HCT116 (cell line): ENCODE measurements at regions not wholly inside any gene's neighbourhood (a gene's known extent, or its start where the extent isn't known, plus 50 kb on each side); places are given as distances from the start of the nearest gene placed in this dataset.

Experiments used
- ATAC-seq: fragments of 200-7000 bp; cut with Tn5 transposase; 2 replicates; pipeline ENCODE4 v1.9.1; 2020; ENCODE audit warnings: mild to moderate bottlenecking, moderate library complexity
- BruUV-seq: library from RNA; stranded (reverse); fragments of 400-500 nt; replicated peaks from 2 replicates; lab custom pipeline; 2021; lab: Mats Ljungman, UMichigan
- CTCF ChIA-PET: fragments of 300-600 bp; sonication (Branson Sonifier 250); formaldehyde crosslinking; loops from one replicate; lab custom pipeline; 2021; ENCODE audit warnings: antibody characterized with exemption; lab: Charles Lee
- POLR2A ChIA-PET: fragments of 300-600, 350-600 bp; sonication (Branson Sonifier 250); formaldehyde crosslinking; loops from one replicate; lab custom pipeline; 2021; ENCODE audit warnings: antibody characterized with exemption; lab: Charles Lee
- RAD21 ChIA-PET, 2 experiments: fragments of 300-600 bp; sonication (Branson Sonifier 250); formaldehyde crosslinking; loops; one replicate each; lab custom pipeline; 2023; ENCODE audit warnings: low total read pairs in 2 of 2; ENCODE audit not compliant: uncharacterized antibody in 2 of 2, unreplicated experiment in 2 of 2, low non-redundant PET in 1 of 2; lab: Charles Lee
- DNase-seq: peaks from one replicate; pipeline ENCODE4 v3.0.0-alpha.2; 2010; ENCODE audit warnings: low read depth, low spot score
- H2AFZ ChIP-seq: fragments of 200-600 bp; shearing (Covaris generic), sonication (generic); 2 replicates; pipeline ENCODE4 v1.6.1; 2017; ENCODE audit warnings: low read depth, mixed run types, mixed read lengths, antibody characterized with exemption, low read length; ENCODE audit not compliant: poor library complexity, severe bottlenecking
- H3K27ac ChIP-seq: 2 replicates; pipeline ENCODE4 v1.5.1; 2012; ENCODE audit warnings: low read depth, low read length
- H3K27me3 ChIP-seq: fragments of 200-600 bp; sonication (generic); 2 replicates; pipeline ENCODE4 v1.6.1; 2016; ENCODE audit warnings: mixed run types, low read length, mixed read lengths; ENCODE audit not compliant: insufficient read depth
- H3K36me3 ChIP-seq, 2 experiments: fragments of 200-500 bp in 1 of 2; fragments of 200-600 bp in 1 of 2; sonication (Bioruptor generic) in 1 of 2; sonication (generic) in 1 of 2; 2 replicates each; pipeline versions ENCODE4 v1.5.1 to v1.6.1; 2014 to 2016; ENCODE audit warnings: low read length in 2 of 2, inconsistent platforms in 1 of 2, mixed read lengths in 1 of 2, mixed run types in 1 of 2; ENCODE audit not compliant: insufficient read depth in 2 of 2, control insufficient read depth in 1 of 2
- H3K4me1 ChIP-seq, 2 experiments: fragments of 200-600 bp in 1 of 2; sonication (generic) in 1 of 2; 2 replicates each; pipeline versions ENCODE4 v1.5.1 to v1.6.1; 2012 to 2017; ENCODE audit warnings: low read length in 2 of 2, inconsistent platforms in 1 of 2, mild to moderate bottlenecking in 1 of 2, mixed read lengths in 1 of 2, mixed run types in 1 of 2, moderate library complexity in 1 of 2; ENCODE audit not compliant: insufficient read depth in 2 of 2, control insufficient read depth in 1 of 2
- H3K4me2 ChIP-seq: fragments of 200-600 bp; sonication (generic); 2 replicates; pipeline ENCODE4 v1.6.1; 2017; ENCODE audit warnings: mixed run types, low read length, mixed read lengths
- H3K4me3 ChIP-seq, 2 experiments: fragments of 200-600 bp in 1 of 2; sonication (generic) in 1 of 2; replicated peaks in 1 of 2; 2 replicates each; pipeline ENCODE4 v1.5.1; 2011 to 2016; ENCODE audit warnings: low read length in 2 of 2, control low read depth in 1 of 2, low read depth in 1 of 2, mild to moderate bottlenecking in 1 of 2, mixed read lengths in 1 of 2, mixed run types in 1 of 2
- H3K79me2 ChIP-seq: fragments of 200-600 bp; sonication (generic); 2 replicates; pipeline ENCODE4 v1.6.1; 2017; ENCODE audit warnings: mild to moderate bottlenecking, mixed run types, low read length, moderate library complexity, mixed read lengths; ENCODE audit not compliant: insufficient read depth
- H3K9ac ChIP-seq: fragments of 200-600 bp; sonication (generic); 2 replicates; pipeline ENCODE4 v1.6.1; 2016; ENCODE audit warnings: low read length, mixed read lengths
- H3K9me2 ChIP-seq: fragments of 200-600 bp; sonication (generic), shearing (Covaris generic); 2 replicates; pipeline ENCODE4 v1.6.1; 2017; ENCODE audit warnings: mixed run types, mild to moderate bottlenecking, moderate library complexity; ENCODE audit not compliant: insufficient read depth
- H3K9me3 ChIP-seq, 2 experiments: fragments of 200-500 bp in 1 of 2; fragments of 200-600 bp in 1 of 2; sonication (Bioruptor generic) in 1 of 2; sonication (generic) in 1 of 2; 2 replicates each; pipeline ENCODE4 v1.6.1; 2014 to 2017; ENCODE audit warnings: low read length in 2 of 2, mixed read lengths in 2 of 2, inconsistent platforms in 1 of 2, low read depth in 1 of 2, mild to moderate bottlenecking in 1 of 2, mixed run types in 1 of 2, moderate library complexity in 1 of 2; ENCODE audit not compliant: control insufficient read depth in 1 of 2, insufficient read depth in 1 of 2
- H4K20me1 ChIP-seq: fragments of 200-600 bp; sonication (generic), shearing (Covaris generic); 2 replicates; pipeline ENCODE4 v1.6.1; 2017; ENCODE audit warnings: mixed run types, mild to moderate bottlenecking, moderate library complexity; ENCODE audit not compliant: insufficient read depth
- CBX3 ChIP-seq: IDR thresholded peaks from 2 replicates; pipeline ENCODE4 v1.6.1; 2012; ENCODE audit warnings: low read depth
- CEBPB ChIP-seq: IDR thresholded peaks from 2 replicates; pipeline ENCODE4 v1.6.1; 2012; ENCODE audit warnings: low read depth
- CTCF ChIP-seq, 3 experiments: fragments of 200-600 bp in 1 of 3; sonication (generic) in 1 of 3; IDR thresholded peaks in 2 of 3; conservative IDR thresholded peaks in 1 of 3; 2 replicates each; pipeline ENCODE4 v1.5.1; 2012 to 2017; ENCODE audit warnings: low read depth in 2 of 3, low read length in 2 of 3, antibody characterized with exemption in 1 of 3, borderline replicate concordance in 1 of 3, control low read depth in 1 of 3, mild to moderate bottlenecking in 1 of 3, mixed read lengths in 1 of 3, mixed run types in 1 of 3, moderate library complexity in 1 of 3; ENCODE audit not compliant: insufficient read depth in 1 of 3
- ELF1 ChIP-seq: IDR thresholded peaks from 2 replicates; pipeline ENCODE4 v1.6.1; 2012; ENCODE audit warnings: low read depth, borderline replicate concordance
- FOSL1 ChIP-seq: IDR thresholded peaks from 2 replicates; pipeline ENCODE4 v1.6.1; 2012; ENCODE audit warnings: low read depth
- JUND ChIP-seq: IDR thresholded peaks from 2 replicates; pipeline ENCODE4 v1.6.1; 2012
- MAX ChIP-seq: IDR thresholded peaks from 2 replicates; pipeline ENCODE4 v1.6.1; 2012
- POLR2A ChIP-seq: IDR thresholded peaks from 2 replicates; pipeline ENCODE4 v1.7.0; 2011; ENCODE audit warnings: borderline replicate concordance; ENCODE audit not compliant: insufficient read depth, insufficient read length; ENCODE audit errors: extremely low read depth
- POLR2AphosphoS5 ChIP-seq: IDR thresholded peaks from 2 replicates; pipeline ENCODE4 v1.6.1; 2011; ENCODE audit warnings: mild to moderate bottlenecking, low read depth, low read length, moderate library complexity
- SIN3A ChIP-seq: IDR thresholded peaks from 2 replicates; pipeline ENCODE4 v1.6.1; 2012; ENCODE audit warnings: low read depth
- TCF7L2 ChIP-seq: IDR thresholded peaks from 2 replicates; pipeline ENCODE4 v1.7.0; 2011; ENCODE audit warnings: borderline replicate concordance, inconsistent platforms; ENCODE audit not compliant: insufficient read depth, insufficient read length; ENCODE audit errors: extremely low read depth
- YY1 ChIP-seq: IDR thresholded peaks from 2 replicates; pipeline ENCODE4 v1.6.1; 2011; ENCODE audit warnings: low read length, low read depth, moderate library complexity, mild to moderate bottlenecking; ENCODE audit not compliant: insufficient replicate concordance; ENCODE audit errors: extremely low read depth
- ZBTB33 ChIP-seq: IDR thresholded peaks from 2 replicates; pipeline ENCODE4 v1.6.1; 2011; ENCODE audit warnings: mild to moderate bottlenecking, low read length, moderate library complexity; ENCODE audit not compliant: insufficient replicate concordance; ENCODE audit errors: extremely low read depth
- ZNF274 ChIP-seq: fragments of 200-500 bp; sonication (Bioruptor generic); IDR thresholded peaks from 2 replicates; pipeline ENCODE4 v1.6.1; 2014; ENCODE audit warnings: mild to moderate bottlenecking, low read depth, low read length, inconsistent platforms
- intact Hi-C: fragments of 100-400 bp; cut with micrococcal nuclease; formaldehyde crosslinking; loops from 2 replicates; pipeline ENCODE4 v1.10.0; 2022

GRCh38 chr14:44565968-44566367 is 58.9 kb upstream of the FSCB start:
- ChIA-PET POLR2A (no interaction called here), CTCF (no interaction called here), RAD21 (no interaction called here)
- H3K79me2 ChIP-seq = no peaks in the 10 kb centered on the region
- DNase-seq = no peak
- intact Hi-C loops = no loop called here
- no peaks in the 10 kb centered on the region for H3K9me2 ChIP-seq
- no peak overlapping the region for H3K4me3 ChIP-seq
- no peaks in the 10 kb centered on the region for H3K9me3 ChIP-seq
- H3K4me2 ChIP-seq = no peak overlapping the region
- H3K9ac ChIP-seq = no peak overlapping the region
- no peak overlapping the region for H2AFZ ChIP-seq
- H3K27ac ChIP-seq = no peak overlapping the region
- no TSS peak for BruUV-seq
- no peak for ATAC-seq
- no peaks in the 10 kb centered on the region for H4K20me1 ChIP-seq
- no peaks in the 10 kb centered on the region for H3K4me1 ChIP-seq
- H3K27me3 ChIP-seq = no peaks in the 10 kb centered on the region
- H3K36me3 ChIP-seq = no peaks in the 10 kb centered on the region
- TF ChIP-seq CTCF (IDR thresholded peaks at IDR 0.05 in 2 of 3, conservative IDR thresholded peaks at IDR 0.05 in 1 of 3; ENCODE audit: borderline replicate concordance in 1 of 3, insufficient read depth in 1 of 3, low read depth in 2 of 3, low read length in 2 of 3) (no peak), MAX (no peak), POLR2A (no peak), CBX3 (no peak), ELF1 (no peak), ZNF274 (no peak), ZBTB33 (no peak), FOSL1 (no peak), JUND (no peak), POLR2AphosphoS5 (no peak), YY1 (no peak), TCF7L2 (no peak), SIN3A (no peak), CEBPB (no peak)
- TF ChIP-seq, all 23 proteins: peak for 0
